ENCODE measurements at regions not wholly inside any gene's neighbourhood (a gene's known extent, or its start where the extent isn't known, plus 50 kb on each side); places are given as distances from the start of the nearest gene placed in this dataset.

- DNase-seq: no peak
Measured at GRCh38 chr3:18657858-18658820, 233.0 kb upstream of the SATB1 start.

- DNase-seq: no peak
Measured at GRCh38 chr3:18656866-18657265, 231.7 kb upstream of the SATB1 start.

- no peak for DNase-seq
Measured at GRCh38 chr3:18656410-18656809, 231.3 kb upstream of the SATB1 start.

GRCh38 chr3:18655827-18656226, 230.7 kb upstream of the SATB1 start:
- no peak for DNase-seq

GRCh38 chr3:18652781-18653180, 227.6 kb upstream of the SATB1 start:
- no peak for DNase-seq

- DNase-seq: no peak
Measured at GRCh38 chr3:18650731-18651130, 225.6 kb upstream of the SATB1 start.

- DNase-seq: no peak
Measured at GRCh38 chr3:18649666-18650363, 224.7 kb upstream of the SATB1 start.

GRCh38 chr3:18648868-18649462, 223.8 kb upstream of the SATB1 start:
- DNase-seq: no peak

GRCh38 chr3:18648159-18648558, 223.0 kb upstream of the SATB1 start:
- no peak for DNase-seq

GRCh38 chr3:18645619-18646018, 220.5 kb upstream of the SATB1 start:
- DNase-seq: no peak

GRCh38 chr3:18643281-18643680, 218.1 kb upstream of the SATB1 start:
- no peak for DNase-seq

GRCh38 chr3:18641916-18642315, 216.8 kb upstream of the SATB1 start:
- DNase-seq: no peak

GRCh38 chr3:18635215-18635614, 210.1 kb upstream of the SATB1 start:
- DNase-seq: no peak

GRCh38 chr3:18634461-18634860, 209.3 kb upstream of the SATB1 start:
- no peak for DNase-seq

- DNase-seq: no peak
Measured at GRCh38 chr3:18633002-18633401, 207.9 kb upstream of the SATB1 start.

GRCh38 chr3:18630295-18630694, 205.2 kb upstream of the SATB1 start:
- DNase-seq: no peak

GRCh38 chr3:18625085-18625484, 199.9 kb upstream of the SATB1 start:
- DNase-seq: no peak

- no peak for DNase-seq
Measured at GRCh38 chr3:18623220-18623619, 198.1 kb upstream of the SATB1 start.

GRCh38 chr3:18618723-18619122, 193.6 kb upstream of the SATB1 start:
- DNase-seq: no peak

- DNase-seq: no peak
Measured at GRCh38 chr3:18611991-18612390, 186.9 kb upstream of the SATB1 start.

- DNase-seq: no peak
Measured at GRCh38 chr3:18609187-18609586, 184.0 kb upstream of the SATB1 start.

- DNase-seq: no peak
Measured at GRCh38 chr3:18597919-18598318, 172.8 kb upstream of the SATB1 start.

GRCh38 chr3:18593231-18593630, 168.1 kb upstream of the SATB1 start:
- no peak for DNase-seq

GRCh38 chr3:18591120-18591519, 166.0 kb upstream of the SATB1 start:
- DNase-seq: no peak

All from fibroblast of upper back skin (primary cell).